ENCODE measurements at regions not wholly inside any gene's neighbourhood (a gene's known extent, or its start where the extent isn't known, plus 50 kb on each side); places are given as distances from the start of the nearest gene placed in this dataset.

GRCh38 chr5:155290937-155291336 is 277.4 kb downstream of the KIF4B start:
- TF ChIP-seq CTCF (IDR thresholded peaks at IDR 0.05; ENCODE audit: insufficient read depth, low read depth, low read length) (no peak), EZH2 (IDR thresholded peaks at IDR 0.05; ENCODE audit: insufficient read depth, low read length) (no peak)

All from astrocyte (in vitro differentiated cells and primary cell).